IMR-90 (cell line): ENCODE measurements at regions not wholly inside any gene's neighbourhood (a gene's known extent, or its start where the extent isn't known, plus 50 kb on each side); places are given as distances from the start of the nearest gene placed in this dataset.

Source experiments
- BHLHE40 ChIP-seq: fragments of 150-350 bp; IDR thresholded peaks from 2 replicates; pipeline ENCODE4 v1.6.1; 2016; ENCODE audit warnings: mild to moderate bottlenecking, low read depth, low read length
- CEBPB ChIP-seq: IDR thresholded peaks from 2 replicates; pipeline ENCODE4 v1.6.1; 2012; ENCODE audit warnings: low read depth, low read length, improper control_type of control experiment
- CHD1 ChIP-seq: IDR thresholded peaks from 2 replicates; pipeline ENCODE4 v1.6.1; 2012; ENCODE audit warnings: low read depth, low read length, improper control_type of control experiment
- MAFK ChIP-seq: IDR thresholded peaks from 2 replicates; pipeline ENCODE4 v1.6.1; 2012; ENCODE audit warnings: low read depth, low read length, improper control_type of control experiment
- MAZ ChIP-seq: IDR thresholded peaks from 2 replicates; pipeline ENCODE4 v1.6.1; 2012; ENCODE audit warnings: low read depth, mild to moderate bottlenecking, low read length, improper control_type of control experiment, moderate library complexity, borderline replicate concordance
- MXI1 ChIP-seq: IDR thresholded peaks from 2 replicates; pipeline ENCODE4 v1.6.1; 2012; ENCODE audit warnings: low read depth, mild to moderate bottlenecking, low read length, moderate library complexity, borderline replicate concordance
- NFE2L2 ChIP-seq: fragments of 150-350 bp; IDR thresholded peaks from 2 replicates; pipeline ENCODE4 v1.6.1; 2016; ENCODE audit warnings: low read depth, mild to moderate bottlenecking, low read length
- POLR2A ChIP-seq: IDR thresholded peaks from 2 replicates; pipeline ENCODE4 v1.6.1; 2012; ENCODE audit warnings: mild to moderate bottlenecking, low read depth, low read length
- RAD21 ChIP-seq: IDR thresholded peaks from 2 replicates; pipeline ENCODE4 v1.6.1; 2012; ENCODE audit warnings: low read length, improper control_type of control experiment
- RCOR1 ChIP-seq: IDR thresholded peaks from 2 replicates; pipeline ENCODE4 v1.6.1; 2012; ENCODE audit warnings: mild to moderate bottlenecking, low read length, improper control_type of control experiment; ENCODE audit not compliant: insufficient replicate concordance
- RFX5 ChIP-seq: IDR thresholded peaks from 2 replicates; pipeline ENCODE4 v1.8.0; 2012; ENCODE audit warnings: low read depth, mild to moderate bottlenecking, low read length, moderate library complexity
- SMC3 ChIP-seq: fragments of 150-350 bp; IDR thresholded peaks from 2 replicates; pipeline ENCODE4 v1.6.1; 2016; ENCODE audit warnings: low read depth, mild to moderate bottlenecking, antibody characterized with exemption, low read length, moderate library complexity
- TF ChIP-seq, protein P1 (sequence below): conservative IDR thresholded peaks from 2 replicates; pipeline ENCODE4 v1.5.1; 2012; ENCODE audit warnings: mild to moderate bottlenecking, low read depth, low read length, improper control_type of control experiment
- TF ChIP-seq, protein P2 (sequence below): fragments of 150-350 bp; IDR thresholded peaks from 2 replicates; pipeline ENCODE4 v1.6.1; 2017; ENCODE audit warnings: mild to moderate bottlenecking, antibody characterized with exemption, low read length, low read depth

DNA sequence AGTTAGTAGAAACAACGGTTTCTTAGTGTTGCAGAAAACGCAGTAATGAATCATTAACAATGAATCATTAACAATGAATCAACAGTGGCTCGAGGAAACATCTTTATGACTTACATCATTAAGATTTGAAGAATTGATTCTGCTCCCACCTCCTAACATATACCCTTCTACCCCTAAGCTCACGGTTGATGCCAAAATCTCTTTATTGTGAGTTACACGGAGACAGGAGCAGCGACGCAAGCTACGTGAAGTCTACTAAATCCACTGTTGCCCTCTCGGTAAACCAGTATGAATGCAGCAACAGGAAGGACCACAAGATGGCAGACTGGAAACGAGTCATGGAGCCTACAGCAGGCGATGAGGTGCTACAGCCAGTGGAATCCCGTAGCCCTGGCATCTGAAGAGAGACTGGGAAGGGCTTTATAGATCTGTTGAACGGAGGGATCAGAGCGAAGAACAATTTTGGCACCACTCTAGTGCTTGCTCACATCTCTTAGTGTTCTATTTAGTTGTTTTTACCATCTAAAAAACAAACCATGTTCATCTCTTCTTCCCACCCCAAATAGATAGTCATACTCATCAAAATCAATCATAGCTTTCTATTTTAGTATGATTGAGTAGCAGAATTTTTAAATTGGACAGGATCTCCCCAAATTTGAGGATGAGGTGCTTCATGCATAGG is 332.7 kb downstream of the DUSP6 start:
- TF ChIP-seq RCOR1: no peak
- peak; percentile 93 for TF ChIP-seq SMC3
- TF ChIP-seq POLR2A: no peak; the same call in 1 of the 2 replicates
- TF ChIP-seq, protein P1, sequence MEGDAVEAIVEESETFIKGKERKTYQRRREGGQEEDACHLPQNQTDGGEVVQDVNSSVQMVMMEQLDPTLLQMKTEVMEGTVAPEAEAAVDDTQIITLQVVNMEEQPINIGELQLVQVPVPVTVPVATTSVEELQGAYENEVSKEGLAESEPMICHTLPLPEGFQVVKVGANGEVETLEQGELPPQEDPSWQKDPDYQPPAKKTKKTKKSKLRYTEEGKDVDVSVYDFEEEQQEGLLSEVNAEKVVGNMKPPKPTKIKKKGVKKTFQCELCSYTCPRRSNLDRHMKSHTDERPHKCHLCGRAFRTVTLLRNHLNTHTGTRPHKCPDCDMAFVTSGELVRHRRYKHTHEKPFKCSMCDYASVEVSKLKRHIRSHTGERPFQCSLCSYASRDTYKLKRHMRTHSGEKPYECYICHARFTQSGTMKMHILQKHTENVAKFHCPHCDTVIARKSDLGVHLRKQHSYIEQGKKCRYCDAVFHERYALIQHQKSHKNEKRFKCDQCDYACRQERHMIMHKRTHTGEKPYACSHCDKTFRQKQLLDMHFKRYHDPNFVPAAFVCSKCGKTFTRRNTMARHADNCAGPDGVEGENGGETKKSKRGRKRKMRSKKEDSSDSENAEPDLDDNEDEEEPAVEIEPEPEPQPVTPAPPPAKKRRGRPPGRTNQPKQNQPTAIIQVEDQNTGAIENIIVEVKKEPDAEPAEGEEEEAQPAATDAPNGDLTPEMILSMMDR: peak; percentile 96
- no peak for TF ChIP-seq MXI1
- TF ChIP-seq BHLHE40: no peak
- peak; percentile 95 for TF ChIP-seq RAD21
- TF ChIP-seq CHD1: no peak
- no peak for TF ChIP-seq MAFK
- no peak for TF ChIP-seq MAZ
- TF ChIP-seq, protein P2, sequence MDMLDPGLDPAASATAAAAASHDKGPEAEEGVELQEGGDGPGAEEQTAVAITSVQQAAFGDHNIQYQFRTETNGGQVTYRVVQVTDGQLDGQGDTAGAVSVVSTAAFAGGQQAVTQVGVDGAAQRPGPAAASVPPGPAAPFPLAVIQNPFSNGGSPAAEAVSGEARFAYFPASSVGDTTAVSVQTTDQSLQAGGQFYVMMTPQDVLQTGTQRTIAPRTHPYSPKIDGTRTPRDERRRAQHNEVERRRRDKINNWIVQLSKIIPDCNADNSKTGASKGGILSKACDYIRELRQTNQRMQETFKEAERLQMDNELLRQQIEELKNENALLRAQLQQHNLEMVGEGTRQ: no peak
- TF ChIP-seq RFX5: no peak
- TF ChIP-seq NFE2L2: no peak
- no peak; the same call in 1 of the 2 replicates for TF ChIP-seq CEBPB
